ENCODE measurements at regions not wholly inside any gene's neighbourhood (a gene's known extent, or its start where the extent isn't known, plus 50 kb on each side); places are given as distances from the start of the nearest gene placed in this dataset.

- DNase-seq (ENCODE audit: low spot score) = no peak
- in situ Hi-C loops (cut with HindIII; ENCODE audit: low sequenced_read_pairs) = no loop called here
Measured at GRCh38 chr3:184472723-184473428, 88.7 kb upstream of the EPHB3 start.

GRCh38 chr3:184474897-184475296 is 86.7 kb upstream of the EPHB3 start:
- DNase-seq (ENCODE audit: low spot score) = no peak
- in situ Hi-C loops (cut with HindIII; ENCODE audit: low sequenced_read_pairs) = no loop called here

- in situ Hi-C loops (cut with HindIII; ENCODE audit: low sequenced_read_pairs) = no loop called here
- no peak for DNase-seq (ENCODE audit: low spot score)
Measured at GRCh38 chr3:184477940-184478339, 83.6 kb upstream of the EPHB3 start.

GRCh38 chr3:184479426-184480126 is 82.0 kb upstream of the EPHB3 start:
- in situ Hi-C loops (cut with HindIII; ENCODE audit: low sequenced_read_pairs) = no loop called here
- DNase-seq (ENCODE audit: low spot score) = no peak

- DNase-seq (ENCODE audit: low spot score) = no peak
- in situ Hi-C loops (cut with HindIII; ENCODE audit: low sequenced_read_pairs) = no loop called here
Measured at GRCh38 chr3:184480831-184481230, 80.8 kb upstream of the EPHB3 start.

GRCh38 chr3:184481984-184482671 is 79.5 kb upstream of the EPHB3 start:
- no peak for DNase-seq (ENCODE audit: low spot score)
- in situ Hi-C loops (cut with HindIII; ENCODE audit: low sequenced_read_pairs) = no loop called here

GRCh38 chr3:184485241-184485640 is 76.3 kb upstream of the EPHB3 start:
- in situ Hi-C loops (cut with HindIII; ENCODE audit: low sequenced_read_pairs) = no loop called here
- no peak for DNase-seq (ENCODE audit: low spot score)

GRCh38 chr3:184485906-184486305 is 75.7 kb upstream of the EPHB3 start:
- DNase-seq (ENCODE audit: low spot score) = no peak
- in situ Hi-C loops (cut with HindIII; ENCODE audit: low sequenced_read_pairs) = no loop called here

GRCh38 chr3:184486614-184487013 is 75.0 kb upstream of the EPHB3 start:
- in situ Hi-C loops (cut with HindIII; ENCODE audit: low sequenced_read_pairs) = no loop called here
- DNase-seq (ENCODE audit: low spot score) = peak; percentile 88

- in situ Hi-C loops (cut with HindIII; ENCODE audit: low sequenced_read_pairs) = no loop called here
- DNase-seq (ENCODE audit: low spot score) = no peak
Measured at GRCh38 chr3:184488577-184488976, 73.0 kb upstream of the EPHB3 start.

- DNase-seq (ENCODE audit: low spot score) = no peak
Measured at GRCh38 chr3:184489268-184489841, 72.2 kb upstream of the EPHB3 start.

GRCh38 chr3:184491011-184491576 is 70.5 kb upstream of the EPHB3 start:
- DNase-seq (ENCODE audit: low spot score) = no peak
- in situ Hi-C loops (cut with HindIII; ENCODE audit: low sequenced_read_pairs) = no loop called here

More at GRCh38 chr3:184489268-184489841, 72.2 kb upstream of the EPHB3 start:
- in situ Hi-C loops (cut with HindIII; ENCODE audit: low sequenced_read_pairs) = no loop called here

GRCh38 chr3:184491867-184492615 is 69.5 kb upstream of the EPHB3 start:
- in situ Hi-C loops (cut with HindIII; ENCODE audit: low sequenced_read_pairs) = no loop called here
- no peak for DNase-seq (ENCODE audit: low spot score)

- DNase-seq (ENCODE audit: low spot score) = no peak
- in situ Hi-C loops (cut with HindIII; ENCODE audit: low sequenced_read_pairs) = no loop called here
Measured at GRCh38 chr3:184496933-184497332, 64.7 kb upstream of the EPHB3 start.

- in situ Hi-C loops (cut with HindIII; ENCODE audit: low sequenced_read_pairs) = no loop called here
- DNase-seq (ENCODE audit: low spot score) = no peak
Measured at GRCh38 chr3:184497804-184498203, 63.8 kb upstream of the EPHB3 start.

- no peak for DNase-seq (ENCODE audit: low spot score)
- in situ Hi-C loops (cut with HindIII; ENCODE audit: low sequenced_read_pairs) = no loop called here
Measured at GRCh38 chr3:184498986-184499606, 62.5 kb upstream of the EPHB3 start.

- DNase-seq (ENCODE audit: low spot score) = no peak
- in situ Hi-C loops (cut with HindIII; ENCODE audit: low sequenced_read_pairs) = no loop called here
Measured at GRCh38 chr3:184500344-184500923, 61.2 kb upstream of the EPHB3 start.

GRCh38 chr3:184502123-184502667 is 59.4 kb upstream of the EPHB3 start:
- in situ Hi-C loops (cut with HindIII; ENCODE audit: low sequenced_read_pairs) = no loop called here
- DNase-seq (ENCODE audit: low spot score) = no peak

Data from G401 (cell line).